ENCODE measurements at regions not wholly inside any gene's neighbourhood (a gene's known extent, or its start where the extent isn't known, plus 50 kb on each side); places are given as distances from the start of the nearest gene placed in this dataset.

DNA sequence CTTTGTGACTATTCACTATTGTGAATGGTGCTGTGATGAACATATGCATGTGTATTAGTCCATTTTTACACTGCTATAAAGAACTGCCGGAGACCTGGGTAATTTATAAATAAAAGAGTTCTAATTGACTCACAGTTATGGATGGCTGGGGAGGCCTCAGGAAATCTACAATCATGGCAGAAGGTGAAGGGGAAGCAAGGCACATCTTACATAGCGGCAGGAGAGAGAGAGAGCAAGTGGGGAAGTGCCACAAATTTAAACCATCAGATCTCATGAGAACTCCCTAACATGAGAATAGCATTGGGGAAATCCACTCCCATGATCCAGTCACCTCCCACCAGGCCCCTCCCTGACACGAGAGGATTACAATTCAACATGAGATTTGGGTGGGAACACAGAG lies 90.8 kb downstream of the ATP23 start:
- TF ChIP-seq POLR2A (IDR thresholded peaks at IDR 0.05; ENCODE audit: low read depth, low read length) (no peak), TAF1 (IDR thresholded peaks at IDR 0.05; ENCODE audit: low read depth, low read length) (no peak), POLR2AphosphoS5 (IDR thresholded peaks at IDR 0.05; ENCODE audit: low read depth, low read length) (no peak), PAX5 (IDR thresholded peaks at IDR 0.05; ENCODE audit: insufficient read depth, low read length, severe bottlenecking) (no peak)
